Adrenal gland (tissue), 9 donors: ENCODE measurements at regions not wholly inside any gene's neighbourhood (a gene's known extent, or its start where the extent isn't known, plus 50 kb on each side); places are given as distances from the start of the nearest gene placed in this dataset.

Experiments used
- DNase-seq, 7 donors: peaks; one replicate each; pipeline ENCODE4 v3.0.0-alpha.2; 2019 to 2020
- H3K27ac ChIP-seq, 5 donors: fragments of 200-600 bp; sonication (generic) in 4 of 5; 1 replicate in 3 of 5; 2 replicates in 2 of 5; pipeline versions ENCODE4 v1.5.1 to v1.8.0; 2016 to 2020; ENCODE audit warnings: mild to moderate bottlenecking in 1 of 5
- H3K27me3 ChIP-seq: fragments of 200-600 bp; 2 replicates; pipeline ENCODE4 v1.8.0; 2021
- H3K36me3 ChIP-seq, 2 donors: fragments of 200-600 bp; replicated peaks in 1 of 2; 1 replicate in 1 of 2; 2 replicates in 1 of 2; pipeline versions ENCODE4 v1.5.1 to v1.8.0; 2018 to 2022
- H3K4me1 ChIP-seq, 2 donors: fragments of 200-600 bp; replicated peaks in 1 of 2; 1 replicate in 1 of 2; 2 replicates in 1 of 2; pipeline versions ENCODE4 v1.5.1 to v1.8.0; 2018 to 2021
- H3K4me3 ChIP-seq, 4 donors: fragments of 200-600 bp; sonication (generic) in 3 of 4; one replicate each; pipeline ENCODE4 v1.5.1; 2016 to 2018
- H3K9me3 ChIP-seq, 3 donors: fragments of 200-600 bp; sonication (generic) in 1 of 3; replicated peaks in 1 of 3; 1 replicate in 2 of 3; 2 replicates in 1 of 3; pipeline versions ENCODE4 v1.5.1 to v1.8.0; 2016 to 2021
- POLR2A ChIP-seq, 2 donors: fragments of 450-650 bp; IDR thresholded peaks; one replicate each; pipeline ENCODE4 v1.6.1; 2017; ENCODE audit warnings: antibody characterized with exemption in 2 of 2, mild to moderate bottlenecking in 2 of 2, moderate library complexity in 1 of 2
- WGBS, 4 donors: extraction: QIAGEN DNeasy Blood & Tissue Kit in 2 of 4; methylation state at CpG; one replicate each; pipeline versions ENCODE4 v1.1.5 to v1.1.7; 2013 to 2017; 5-methylcytosine and 5-hydroxymethylcytosine counted together
- intact Hi-C, 2 donors: fragments of 100-400 bp; cut with DNase I; formaldehyde crosslinking; loops; one replicate each; pipeline versions ENCODE4 v1.14.1 to v1.15.0; 2022 to 2023
- TF ChIP-seq, protein P1 (sequence below), 6 experiments: fragments of 450-650 bp in 4 of 6; fragments of 200-600 bp in 2 of 6; sonication (generic) in 1 of 6; IDR thresholded peaks; 1 replicate in 5 of 6; 2 replicates in 1 of 6; pipeline versions ENCODE4 v1.5.1 to v1.8.0; 2016 to 2021; ENCODE audit warnings: antibody characterized with exemption in 6 of 6, mild to moderate bottlenecking in 2 of 6, moderate library complexity in 1 of 6
- donor health status: healthy with polysubstance abuse.
- donor health status: Bipolar disorder and iron deficiency.
- donor health status: DM: yes; HTN: yes; CAD: no.
- donor health status: DM: no; HTN: no; CAD: no.
- donor health status: DM: no; HTN: no; CAD: no.

DNA sequence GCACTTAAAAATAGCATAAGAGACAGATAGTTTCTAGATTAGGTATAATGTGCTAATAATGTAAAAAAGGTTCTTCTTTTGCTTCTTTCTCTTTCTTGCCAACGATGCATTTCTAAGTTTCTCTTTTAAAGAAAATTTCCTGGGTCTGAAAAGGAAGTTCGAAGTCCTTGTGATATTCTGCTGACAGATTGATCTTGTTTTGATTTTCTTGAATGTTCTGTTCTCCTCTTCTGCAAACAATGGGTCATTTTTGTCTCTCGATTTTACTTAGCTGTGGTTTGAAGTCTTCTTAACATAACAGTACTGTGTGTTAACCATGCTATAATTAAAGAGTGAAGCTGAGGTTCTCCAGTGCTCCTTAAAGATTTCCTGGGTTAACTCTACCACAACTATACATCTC, 61.1 kb upstream of the ACYP2 start:
- no peaks in the 10 kb centered on the region for H3K4me1 ChIP-seq
- DNase-seq = no peak
- no peak overlapping the region for H3K4me3 ChIP-seq
- H3K27ac ChIP-seq = peak overlapping the region in 1 of 5 donors; percentile 47
- no peaks in the 10 kb centered on the region for H3K36me3 ChIP-seq
- TF ChIP-seq, protein P1, sequence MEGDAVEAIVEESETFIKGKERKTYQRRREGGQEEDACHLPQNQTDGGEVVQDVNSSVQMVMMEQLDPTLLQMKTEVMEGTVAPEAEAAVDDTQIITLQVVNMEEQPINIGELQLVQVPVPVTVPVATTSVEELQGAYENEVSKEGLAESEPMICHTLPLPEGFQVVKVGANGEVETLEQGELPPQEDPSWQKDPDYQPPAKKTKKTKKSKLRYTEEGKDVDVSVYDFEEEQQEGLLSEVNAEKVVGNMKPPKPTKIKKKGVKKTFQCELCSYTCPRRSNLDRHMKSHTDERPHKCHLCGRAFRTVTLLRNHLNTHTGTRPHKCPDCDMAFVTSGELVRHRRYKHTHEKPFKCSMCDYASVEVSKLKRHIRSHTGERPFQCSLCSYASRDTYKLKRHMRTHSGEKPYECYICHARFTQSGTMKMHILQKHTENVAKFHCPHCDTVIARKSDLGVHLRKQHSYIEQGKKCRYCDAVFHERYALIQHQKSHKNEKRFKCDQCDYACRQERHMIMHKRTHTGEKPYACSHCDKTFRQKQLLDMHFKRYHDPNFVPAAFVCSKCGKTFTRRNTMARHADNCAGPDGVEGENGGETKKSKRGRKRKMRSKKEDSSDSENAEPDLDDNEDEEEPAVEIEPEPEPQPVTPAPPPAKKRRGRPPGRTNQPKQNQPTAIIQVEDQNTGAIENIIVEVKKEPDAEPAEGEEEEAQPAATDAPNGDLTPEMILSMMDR (IDR thresholded peaks at IDR 0.05) = no peak
- TF ChIP-seq POLR2A (IDR thresholded peaks at IDR 0.05) = no peak
- no peaks in the 10 kb centered on the region for H3K9me3 ChIP-seq
- intact Hi-C loops = no loop called here
- 70 to 79% (median 75%) methylated on average over 3 of the region's 3 CpGs for WGBS, 4 donors
- no peaks in the 10 kb centered on the region for H3K27me3 ChIP-seq

DNA sequence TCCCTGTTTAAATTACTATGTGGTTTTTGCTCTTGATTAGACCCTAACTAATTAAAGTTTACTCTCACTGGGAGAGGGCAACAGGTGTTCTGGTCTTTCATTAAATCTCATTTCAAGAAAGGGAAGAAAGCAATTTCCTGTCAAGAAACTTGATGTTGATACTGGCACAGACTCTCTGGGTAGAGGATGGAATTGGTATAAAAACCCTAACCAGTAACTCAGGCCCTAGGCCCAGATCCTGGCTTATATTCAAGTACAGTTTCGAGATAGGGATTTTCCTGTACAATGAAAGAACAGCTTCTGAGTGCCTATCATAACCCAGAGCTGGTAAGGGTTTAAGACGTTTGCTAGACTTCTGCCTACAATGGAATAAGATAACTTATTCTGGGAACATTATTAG, 61.6 kb upstream of the ACYP2 start:
- no peaks in the 10 kb centered on the region for H3K36me3 ChIP-seq
- TF ChIP-seq POLR2A (IDR thresholded peaks at IDR 0.05) = no peak
- TF ChIP-seq, protein P1 (IDR thresholded peaks at IDR 0.05) = no peak

DNA sequence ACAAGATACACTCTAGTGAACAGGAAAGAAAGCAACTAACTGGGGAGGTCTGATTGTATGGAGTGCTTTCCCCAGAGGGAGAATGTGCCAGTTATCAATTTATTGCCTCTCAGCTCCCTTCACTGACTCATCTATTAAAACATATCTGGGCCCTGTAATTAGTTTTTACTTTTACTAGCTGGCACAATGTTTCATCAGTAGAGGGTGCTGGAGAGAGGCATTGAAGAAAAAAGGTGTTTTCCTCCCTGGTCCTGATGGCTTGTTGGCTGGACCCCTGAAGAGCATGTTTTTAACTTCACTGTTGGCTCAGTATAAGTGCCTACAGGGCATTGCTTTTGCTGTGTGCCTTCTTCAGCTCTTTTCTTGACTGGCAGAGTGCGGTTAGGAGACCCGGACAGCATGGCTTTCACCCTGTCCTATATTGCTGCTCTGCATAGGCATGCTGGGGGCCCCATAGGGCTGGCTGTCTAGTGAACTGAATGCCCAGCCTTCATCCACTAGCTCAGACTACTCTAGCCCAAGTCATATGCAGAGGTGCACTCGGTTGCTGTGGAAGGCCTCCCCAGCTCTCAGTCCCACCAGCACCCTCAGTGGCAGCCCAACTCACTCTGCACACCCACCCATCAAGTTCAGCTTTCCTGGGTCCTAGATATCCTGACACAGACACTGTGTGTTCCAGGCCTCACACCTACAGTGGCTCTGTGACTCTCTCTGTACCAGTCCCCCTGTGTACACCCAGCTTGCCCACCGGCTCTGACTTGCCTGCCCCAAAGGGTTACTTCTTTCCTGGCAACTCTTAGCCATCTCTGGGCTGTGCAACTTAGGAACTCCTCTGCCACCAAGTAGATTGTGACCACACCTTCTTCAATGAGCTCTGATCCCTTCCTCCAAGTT, 62.3 kb upstream of the ACYP2 start:
- peak overlapping the region in 1 of 5 donors; percentile 41 for H3K27ac ChIP-seq
- TF ChIP-seq, protein P1 (IDR thresholded peaks at IDR 0.05) = no peak
- TF ChIP-seq POLR2A (IDR thresholded peaks at IDR 0.05) = no peak
- no peaks in the 10 kb centered on the region for H3K9me3 ChIP-seq
- no peak for DNase-seq
- H3K27me3 ChIP-seq = no peaks in the 10 kb centered on the region
- 96 to 98% (median 98%) methylated on average over 4 of the region's 4 CpGs for WGBS, 4 donors
- no peaks in the 10 kb centered on the region for H3K4me1 ChIP-seq
- intact Hi-C loops = no loop called here
- H3K36me3 ChIP-seq = no peaks in the 10 kb centered on the region
- H3K4me3 ChIP-seq = no peak overlapping the region

More for the DNA sequence above, 61.6 kb upstream of the ACYP2 start:
- Histone ChIP-seq H3K4me3 (no peak overlapping the region), H3K27me3 (no peaks in the 10 kb centered on the region), H3K27ac (peak overlapping the region in 1 of 5 donors; percentile 41), H3K4me1 (no peaks in the 10 kb centered on the region), H3K9me3 (no peaks in the 10 kb centered on the region)
- DNase-seq = no peak
- intact Hi-C loops = no loop called here
- WGBS, 4 donors = 73 to 92% (median 79%) methylated on average over 2 of the region's 2 CpGs

DNA sequence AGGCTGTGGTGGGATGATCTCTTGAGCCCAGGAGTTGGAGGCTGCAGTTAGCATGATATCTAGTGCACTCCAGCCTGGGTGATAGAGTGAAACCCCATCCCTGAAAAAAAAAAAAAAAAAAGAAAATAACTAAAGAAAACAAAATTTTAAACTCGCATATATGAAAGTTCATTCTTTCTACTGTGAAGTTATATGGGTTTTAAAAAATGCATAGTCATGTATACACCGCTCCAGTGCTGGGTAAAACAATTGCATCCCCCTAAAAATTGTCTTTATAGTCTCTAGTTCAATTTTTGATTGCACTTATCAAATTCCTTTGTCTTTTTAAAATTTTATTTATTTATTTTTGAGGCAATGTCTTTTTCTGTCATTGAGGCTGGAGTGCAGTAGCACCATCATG, 65.0 kb upstream of the ACYP2 start:
- Histone ChIP-seq H3K27ac (no peak overlapping the region), H3K36me3 (no peaks in the 10 kb centered on the region), H3K27me3 (no peaks in the 10 kb centered on the region), H3K9me3 (no peaks in the 10 kb centered on the region), H3K4me3 (no peak overlapping the region), H3K4me1 (no peaks in the 10 kb centered on the region)
- TF ChIP-seq, protein P1 (IDR thresholded peaks at IDR 0.05) = no peak
- TF ChIP-seq POLR2A (IDR thresholded peaks at IDR 0.05) = no peak
- no peak for DNase-seq
- intact Hi-C loops = no loop called here
- 88 to 98% (median 95%) methylated on average over 2 of the region's 2 CpGs for WGBS, 4 donors
